HepG2 (cell line): ENCODE measurements at regions not wholly inside any gene's neighbourhood (a gene's known extent, or its start where the extent isn't known, plus 50 kb on each side); places are given as distances from the start of the nearest gene placed in this dataset.

Experiments
- ATAC-seq: fragments of 200-7000 bp; cut with Tn5 transposase; 3 replicates; pipeline ENCODE4 v1.9.1; 2020; ENCODE audit warnings: mild to moderate bottlenecking, moderate library complexity
- BruUV-seq: library from RNA; stranded (reverse); fragments of 400-500 nt; replicated peaks from 2 replicates; lab custom pipeline; 2021; lab: Mats Ljungman, UMichigan
- CTCF ChIA-PET: fragments of 300-600 bp; formaldehyde crosslinking; extraction: SDS; loops from one replicate; lab custom pipeline; 2021; ENCODE audit warnings: low total read pairs, inconsistent platforms, low intra/inter-chr PET ratio; lab: Yijun Ruan, JAX
- POLR2A ChIA-PET: fragments of 350-600 bp; sonication (Branson Sonifier 250); formaldehyde crosslinking; loops from one replicate; lab custom pipeline; 2020; ENCODE audit warnings: antibody characterized with exemption, inconsistent platforms; lab: Yijun Ruan, JAX
- DNase-seq: peaks from one replicate; pipeline ENCODE4 v3.0.0-alpha.2; 2015; ENCODE audit warnings: low spot score
- FAIRE-seq: peaks from 3 replicates; lab custom pipeline; 2011; peaks lifted over from hg19 to GRCh38; lab: Jason Lieb, UNC
- H2AFZ ChIP-seq: one replicate; pipeline ENCODE4 v1.6.1; 2011; ENCODE audit warnings: low read length, inconsistent platforms
- H3K27ac ChIP-seq: fragments of 300-600 bp; 3 replicates; pipeline ENCODE4 v1.8.0; 2011; ENCODE audit warnings: mixed run types, mild to moderate bottlenecking, mixed read lengths, low read length, inconsistent platforms; ENCODE audit not compliant: insufficient read depth; ENCODE audit errors: extremely low read length
- H3K27me3 ChIP-seq, 2 experiments: fragments of 200-600 bp in 1 of 2; 2 replicates in 1 of 2; 3 replicates in 1 of 2; pipeline versions ENCODE4 v1.6.0 to v1.8.0; 2011; ENCODE audit warnings: low read length in 2 of 2, mild to moderate bottlenecking in 2 of 2, moderate library complexity in 2 of 2, inconsistent platforms in 1 of 2; ENCODE audit not compliant: insufficient read depth in 2 of 2, control insufficient read depth in 1 of 2
- H3K36me3 ChIP-seq, 2 experiments: fragments of 200-600 bp in 1 of 2; replicated peaks in 1 of 2; 2 replicates in 1 of 2; 3 replicates in 1 of 2; pipeline versions ENCODE4 v1.5.1 to v1.8.0; 2011; ENCODE audit warnings: low read length in 2 of 2, inconsistent platforms in 1 of 2; ENCODE audit not compliant: insufficient read depth in 2 of 2, control insufficient read depth in 1 of 2
- H3K4me1 ChIP-seq: 2 replicates; pipeline ENCODE4 v1.5.1; 2012; ENCODE audit warnings: low read length, inconsistent platforms; ENCODE audit not compliant: insufficient read depth
- H3K4me2 ChIP-seq: 2 replicates; pipeline ENCODE4 v1.6.0; 2011; ENCODE audit warnings: low read depth, low read length, inconsistent platforms
- H3K4me3 ChIP-seq, 3 experiments: fragments of 200-600 bp in 1 of 3; sonication (generic), shearing (Covaris generic) in 1 of 3; replicated peaks in 1 of 3; 2 replicates each; pipeline ENCODE4 v1.5.1; 2011 to 2016; ENCODE audit warnings: low read length in 3 of 3, inconsistent platforms in 2 of 3, low read depth in 2 of 3, mild to moderate bottlenecking in 2 of 3, control low read depth in 1 of 3, mixed read lengths in 1 of 3; ENCODE audit not compliant: insufficient read depth in 1 of 3
- H3K79me2 ChIP-seq: one replicate; pipeline ENCODE4 v1.6.1; 2011; ENCODE audit warnings: low read length, inconsistent platforms; ENCODE audit not compliant: insufficient read depth
- H3K9ac ChIP-seq: 2 replicates; pipeline ENCODE4 v1.6.0; 2011; ENCODE audit warnings: mild to moderate bottlenecking, low read depth, low read length, inconsistent platforms; ENCODE audit not compliant: insufficient read depth
- H3K9me3 ChIP-seq: 2 replicates; pipeline ENCODE4 v1.5.1; 2012; ENCODE audit warnings: mild to moderate bottlenecking, low read length
- H4K20me1 ChIP-seq: 2 replicates; pipeline ENCODE4 v1.6.0; 2011; ENCODE audit warnings: inconsistent platforms, mild to moderate bottlenecking, low read length, moderate library complexity; ENCODE audit not compliant: insufficient read depth
- ELF3 ChIP-seq: IDR thresholded peaks from 2 replicates; pipeline ENCODE4 v1.6.1; 2016; ENCODE audit warnings: missing genetic modification reagents, missing compliant biosample characterization
- HNF1A ChIP-seq, 2 experiments: sonication (generic) in 1 of 2; formaldehyde crosslinking in 1 of 2; IDR thresholded peaks; 2 replicates each; pipeline versions ENCODE4 v1.4.0 to v1.6.1; 2016 to 2020; ENCODE audit warnings: borderline replicate concordance in 1 of 2, low read depth in 1 of 2, mild to moderate bottlenecking in 1 of 2, missing genetic modification reagents in 1 of 2
- KDM5A ChIP-seq: fragments of 200-600 bp; sonication (generic); IDR thresholded peaks from 2 replicates; pipeline ENCODE4 v1.7.0; 2018; ENCODE audit warnings: antibody characterized with exemption, mild to moderate bottlenecking, low read length, borderline replicate concordance
- MAFF ChIP-seq: IDR thresholded peaks from 2 replicates; pipeline ENCODE4 v1.6.1; 2011; ENCODE audit warnings: low read depth, low read length, improper control_type of control experiment
- REPIN1 ChIP-seq: sonication (generic); formaldehyde crosslinking; IDR thresholded peaks from 2 replicates; pipeline ENCODE4 v1.8.0; 2022; ENCODE audit warnings: missing genetic modification reagents, low read depth, mild to moderate bottlenecking, borderline replicate concordance
- SNAPC5 ChIP-seq: sonication (generic); formaldehyde crosslinking; IDR thresholded peaks from 2 replicates; pipeline ENCODE4 v1.8.1; 2023; ENCODE audit warnings: mild to moderate bottlenecking, missing genetic modification reagents, borderline replicate concordance
- ZNF33B ChIP-seq: sonication (generic); formaldehyde crosslinking; IDR thresholded peaks from 2 replicates; pipeline ENCODE4 v1.5.1; 2020; ENCODE audit warnings: mild to moderate bottlenecking, missing genetic modification reagents
- ZNF512B ChIP-seq: sonication (generic); formaldehyde crosslinking; IDR thresholded peaks from 2 replicates; pipeline ENCODE4 v1.5.1; 2020; ENCODE audit warnings: missing genetic modification reagents, mild to moderate bottlenecking, borderline replicate concordance
- ZNF564 ChIP-seq: sonication (generic); formaldehyde crosslinking; IDR thresholded peaks from 2 replicates; pipeline ENCODE4 v1.8.1; 2023; ENCODE audit warnings: mild to moderate bottlenecking, missing genetic modification reagents
- ZNF713 ChIP-seq: sonication (generic); formaldehyde crosslinking; IDR thresholded peaks from 2 replicates; pipeline ENCODE4 v1.4.0; 2020; ENCODE audit warnings: mild to moderate bottlenecking, missing genetic modification reagents
- ZNF841 ChIP-seq: sonication (generic); formaldehyde crosslinking; IDR thresholded peaks from 2 replicates; pipeline ENCODE4 v1.8.1; 2023; ENCODE audit warnings: missing genetic modification reagents, borderline replicate concordance
- ZSCAN30 ChIP-seq: sonication (generic); formaldehyde crosslinking; IDR thresholded peaks from 2 replicates; pipeline ENCODE4 v1.5.0; 2020; ENCODE audit warnings: mild to moderate bottlenecking, missing genetic modification reagents
- in situ Hi-C: cut with HindIII; loops from 2 replicates; pipeline ENCODE4 v1.10.0; 2017; ENCODE audit warnings: low pct_unique_long_range_greater_than_20kb; ENCODE audit not compliant: extremely low pct_ligation_motif_present
- intact Hi-C: fragments of 100-400 bp; cut with micrococcal nuclease; formaldehyde crosslinking; loops from one replicate; pipeline ENCODE4 v1.10.0; 2022; ENCODE audit not compliant: unreplicated experiment

- FAIRE-seq (no peak), DNase-seq (no peak), ATAC-seq (no peak)
- Histone ChIP-seq H3K4me1 (no peaks in the 10 kb centered on the region), H4K20me1 (no peaks in the 10 kb centered on the region), H3K9me3 (no peaks in the 10 kb centered on the region), H3K9ac (no peak overlapping the region), H3K36me3 (no peaks in the 10 kb centered on the region), H3K27ac (no peak overlapping the region), H3K27me3 (no peaks in the 10 kb centered on the region), H2AFZ (no peak overlapping the region), H3K79me2 (no peaks in the 10 kb centered on the region), H3K4me2 (no peak overlapping the region), H3K4me3 (no peak overlapping the region)
- TF ChIP-seq KDM5A (no peak), ELF3 (CRISPR knock-in tag) (no peak), ZNF713 (CRISPR knock-in tag) (no peak), SNAPC5 (CRISPR knock-in tag) (no peak), HNF1A (IDR thresholded peaks at IDR 0.05; ENCODE audit: low read depth) (no peak), HNF1A (CRISPR knock-in tag; IDR thresholded peaks at IDR 0.05; ENCODE audit: borderline replicate concordance) (no peak), ZNF512B (CRISPR knock-in tag) (no peak), MAFF (no peak), ZNF841 (CRISPR knock-in tag) (no peak), ZNF564 (CRISPR knock-in tag) (no peak), ZSCAN30 (no peak), ZNF33B (CRISPR knock-in tag) (no peak), REPIN1 (no peak)
- intact Hi-C loops (no loop called here), in situ Hi-C loops (no loop called here)
- POLR2A ChIA-PET, result no interaction called here
- BruUV-seq, result no TSS peak
- CTCF ChIA-PET, result no interaction called here
Observed at GRCh38 chr11:13567551-13567950, 71.8 kb upstream of the PTH start.
